ENCODE measurements at regions not wholly inside any gene's neighbourhood (a gene's known extent, or its start where the extent isn't known, plus 50 kb on each side); places are given as distances from the start of the nearest gene placed in this dataset.

GRCh38 chr9:129321286-129322021 is 143.4 kb upstream of the IER5L start:
- peaks cover 18% of the 10 kb centered on the region for H3K4me1 Mint-ChIP-seq (ENCODE audit: low read depth)
- no peak overlapping the region for H3K27ac Mint-ChIP-seq
- no peaks in the 10 kb centered on the region for H3K36me3 Mint-ChIP-seq (ENCODE audit: low read depth)
- ChIA-PET POLR2A (interaction anchor here (0.6 to 1.9 kb wide), 4 partner anchors 15 to 147 kb away, joined by 3 to 6 read pairs (median 3); no protein-coding TSS in a partner anchor), CTCF (interaction anchor here (1.0 to 2.7 kb wide), 11 partner anchors 16 to 303 kb away, joined by 3 to 8 read pairs (median 5); partner anchors contain the start of gene IER5L)
- H3K4me3 Mint-ChIP-seq, result peak overlapping the region; percentile 18
- ATAC-seq (no peak), DNase-seq (no peak)
- no peaks in the 10 kb centered on the region for H3K27me3 Mint-ChIP-seq (ENCODE audit: low read depth)
- no peaks in the 10 kb centered on the region for H3K9me3 Mint-ChIP-seq (ENCODE audit: insufficient read depth)

- Mint-ChIP-seq H3K27me3 (ENCODE audit: low read depth) (no peaks in the 10 kb centered on the region), H3K4me3 (peak overlapping the region; percentile 66), H3K9me3 (ENCODE audit: insufficient read depth) (no peaks in the 10 kb centered on the region), H3K36me3 (ENCODE audit: low read depth) (no peaks in the 10 kb centered on the region), H3K27ac (peak overlapping the region; percentile 83), H3K4me1 (ENCODE audit: low read depth) (peaks cover 18% of the 10 kb centered on the region)
- ChIA-PET CTCF (interaction anchor here (0.8 to 2.7 kb wide), 18 partner anchors 11 to 304 kb away, joined by 3 to 8 read pairs (median 4); partner anchors contain the start of genes C9orf50 and IER5L), POLR2A (interaction anchor here (0.6 to 1.9 kb wide), 10 partner anchors 15 to 178 kb away, joined by 3 to 6 read pairs (median 3); partner anchors contain the start of gene IER5L)
- DNase-seq (peak; percentile 71), ATAC-seq (peak; percentile 92)
Measured at GRCh38 chr9:129320575-129321285, 142.7 kb upstream of the IER5L start.

- H3K27me3 Mint-ChIP-seq (ENCODE audit: low read depth), result no peaks in the 10 kb centered on the region
- no peaks in the 10 kb centered on the region for H3K9me3 Mint-ChIP-seq (ENCODE audit: insufficient read depth)
- H3K36me3 Mint-ChIP-seq (ENCODE audit: low read depth), result no peaks in the 10 kb centered on the region
- H3K4me1 Mint-ChIP-seq (ENCODE audit: low read depth), result peaks cover 18% of the 10 kb centered on the region
- DNase-seq (no peak), ATAC-seq (no peak)
- CTCF ChIA-PET, result interaction anchor here (0.8 to 2.7 kb wide), 18 partner anchors 10 to 305 kb away, joined by 3 to 8 read pairs (median 4); partner anchors contain the start of genes C9orf50 and IER5L
- peak overlapping the region; percentile 45 for H3K27ac Mint-ChIP-seq
- POLR2A ChIA-PET, result interaction anchor here (0.6 to 1.9 kb wide), 8 partner anchors 14 to 177 kb away, joined by 3 to 6 read pairs (median 3); partner anchors contain the start of gene IER5L
- peak overlapping the region; percentile 7 for H3K4me3 Mint-ChIP-seq
Measured at GRCh38 chr9:129319938-129320481, 141.9 kb upstream of the IER5L start.

GRCh38 chr9:129319076-129319937 is 141.2 kb upstream of the IER5L start:
- DNase-seq (no peak), ATAC-seq (no peak)
- Mint-ChIP-seq H3K9me3 (ENCODE audit: insufficient read depth) (no peaks in the 10 kb centered on the region), H3K27me3 (ENCODE audit: low read depth) (no peaks in the 10 kb centered on the region), H3K4me1 (ENCODE audit: low read depth) (peaks cover 18% of the 10 kb centered on the region), H3K36me3 (ENCODE audit: low read depth) (no peaks in the 10 kb centered on the region), H3K27ac (no peak overlapping the region), H3K4me3 (no peak overlapping the region)
- POLR2A ChIA-PET, result interaction anchor here (0.9 to 1.9 kb wide), 4 partner anchors 13 to 145 kb away, joined by 3 to 6 read pairs (median 4); no protein-coding TSS in a partner anchor
- CTCF ChIA-PET, result interaction anchor here (0.8 to 2.7 kb wide), 8 partner anchors 9 to 302 kb away, joined by 3 to 8 read pairs (median 4); partner anchors contain the start of genes C9orf50 and IER5L

- CTCF ChIA-PET, result interaction anchor here (0.9 kb wide), 1 partner anchor 179 kb away, joined by 4 read pairs; no protein-coding TSS in a partner anchor
- DNase-seq, result no peak
- no peak for ATAC-seq
- Mint-ChIP-seq H3K4me1 (ENCODE audit: low read depth) (peaks cover 18% of the 10 kb centered on the region), H3K4me3 (no peak overlapping the region), H3K27ac (no peak overlapping the region), H3K27me3 (ENCODE audit: low read depth) (no peaks in the 10 kb centered on the region), H3K36me3 (ENCODE audit: low read depth) (no peaks in the 10 kb centered on the region), H3K9me3 (ENCODE audit: insufficient read depth) (no peaks in the 10 kb centered on the region)
- POLR2A ChIA-PET, result no interaction called here
Measured at GRCh38 chr9:129318121-129319075, 140.3 kb upstream of the IER5L start.

- CTCF ChIA-PET, result no interaction called here
- Mint-ChIP-seq H3K27ac (no peak overlapping the region), H3K9me3 (ENCODE audit: insufficient read depth) (no peaks in the 10 kb centered on the region), H3K4me1 (ENCODE audit: low read depth) (peaks cover 18% of the 10 kb centered on the region), H3K27me3 (ENCODE audit: low read depth) (no peaks in the 10 kb centered on the region), H3K4me3 (no peak overlapping the region), H3K36me3 (ENCODE audit: low read depth) (no peaks in the 10 kb centered on the region)
- POLR2A ChIA-PET, result no interaction called here
- no peak for ATAC-seq
- no peak for DNase-seq
Measured at GRCh38 chr9:129317179-129318011, 139.3 kb upstream of the IER5L start.

- Mint-ChIP-seq H3K27me3 (ENCODE audit: low read depth) (no peaks in the 10 kb centered on the region), H3K9me3 (ENCODE audit: insufficient read depth) (no peaks in the 10 kb centered on the region), H3K27ac (no peak overlapping the region), H3K4me3 (no peak overlapping the region), H3K36me3 (ENCODE audit: low read depth) (no peaks in the 10 kb centered on the region), H3K4me1 (ENCODE audit: low read depth) (peaks cover 12% of the 10 kb centered on the region)
- DNase-seq (no peak), ATAC-seq (no peak)
- ChIA-PET POLR2A (no interaction called here), CTCF (no interaction called here)
Measured at GRCh38 chr9:129316281-129317030, 138.4 kb upstream of the IER5L start.

GRCh38 chr9:129313331-129313955 is 135.4 kb upstream of the IER5L start:
- no peaks in the 10 kb centered on the region for H3K4me1 Mint-ChIP-seq (ENCODE audit: low read depth)
- CTCF ChIA-PET, result no interaction called here
- peaks cover 5% of the 10 kb centered on the region for H3K27me3 Mint-ChIP-seq (ENCODE audit: low read depth)
- H3K27ac Mint-ChIP-seq, result no peak overlapping the region
- POLR2A ChIA-PET, result no interaction called here
- DNase-seq (no peak), ATAC-seq (no peak)
- H3K4me3 Mint-ChIP-seq, result no peak overlapping the region
- no peaks in the 10 kb centered on the region for H3K36me3 Mint-ChIP-seq (ENCODE audit: low read depth)
- no peaks in the 10 kb centered on the region for H3K9me3 Mint-ChIP-seq (ENCODE audit: insufficient read depth)

Data from activated CD8-positive, alpha-beta T cell treated with anti-CD3 and anti-CD28 coated beads, Interleukin-2, amount 10 ng/mL, durations not matched to agents 7 days and 5 days (primary cell).